Uterus (tissue), 2 donors: ENCODE measurements at regions not wholly inside any gene's neighbourhood (a gene's known extent, or its start where the extent isn't known, plus 50 kb on each side); places are given as distances from the start of the nearest gene placed in this dataset.

Experiments used
- POLR2A ChIP-seq, 2 donors: fragments of 450-650 bp; IDR thresholded peaks; one replicate each; pipeline ENCODE4 v1.6.1; 2016; ENCODE audit warnings: antibody characterized with exemption in 2 of 2, mild to moderate bottlenecking in 1 of 2, moderate library complexity in 1 of 2
- TF ChIP-seq, protein P1 (sequence below), 4 experiments: fragments of 200-600 bp in 2 of 4; fragments of 450-650 bp in 2 of 4; sonication (generic) in 2 of 4; IDR thresholded peaks; one replicate each; pipeline ENCODE4 v1.5.1; 2016 to 2019; ENCODE audit warnings: antibody characterized with exemption in 4 of 4, mild to moderate bottlenecking in 2 of 4, moderate library complexity in 1 of 4

- TF ChIP-seq, protein P1, sequence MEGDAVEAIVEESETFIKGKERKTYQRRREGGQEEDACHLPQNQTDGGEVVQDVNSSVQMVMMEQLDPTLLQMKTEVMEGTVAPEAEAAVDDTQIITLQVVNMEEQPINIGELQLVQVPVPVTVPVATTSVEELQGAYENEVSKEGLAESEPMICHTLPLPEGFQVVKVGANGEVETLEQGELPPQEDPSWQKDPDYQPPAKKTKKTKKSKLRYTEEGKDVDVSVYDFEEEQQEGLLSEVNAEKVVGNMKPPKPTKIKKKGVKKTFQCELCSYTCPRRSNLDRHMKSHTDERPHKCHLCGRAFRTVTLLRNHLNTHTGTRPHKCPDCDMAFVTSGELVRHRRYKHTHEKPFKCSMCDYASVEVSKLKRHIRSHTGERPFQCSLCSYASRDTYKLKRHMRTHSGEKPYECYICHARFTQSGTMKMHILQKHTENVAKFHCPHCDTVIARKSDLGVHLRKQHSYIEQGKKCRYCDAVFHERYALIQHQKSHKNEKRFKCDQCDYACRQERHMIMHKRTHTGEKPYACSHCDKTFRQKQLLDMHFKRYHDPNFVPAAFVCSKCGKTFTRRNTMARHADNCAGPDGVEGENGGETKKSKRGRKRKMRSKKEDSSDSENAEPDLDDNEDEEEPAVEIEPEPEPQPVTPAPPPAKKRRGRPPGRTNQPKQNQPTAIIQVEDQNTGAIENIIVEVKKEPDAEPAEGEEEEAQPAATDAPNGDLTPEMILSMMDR (IDR thresholded peaks at IDR 0.05) = no peak
- TF ChIP-seq POLR2A (IDR thresholded peaks at IDR 0.05) = no peak
Observed at GRCh38 chr6:26301638-26302037, 63.4 kb upstream of the BTN3A2 start.
